ENCODE measurements at regions not wholly inside any gene's neighbourhood (a gene's known extent, or its start where the extent isn't known, plus 50 kb on each side); places are given as distances from the start of the nearest gene placed in this dataset.

GRCh38 chr20:24135781-24136180 lies 147.2 kb upstream of the GGTLC1 start:
- DNase-seq = no peak

DNA sequence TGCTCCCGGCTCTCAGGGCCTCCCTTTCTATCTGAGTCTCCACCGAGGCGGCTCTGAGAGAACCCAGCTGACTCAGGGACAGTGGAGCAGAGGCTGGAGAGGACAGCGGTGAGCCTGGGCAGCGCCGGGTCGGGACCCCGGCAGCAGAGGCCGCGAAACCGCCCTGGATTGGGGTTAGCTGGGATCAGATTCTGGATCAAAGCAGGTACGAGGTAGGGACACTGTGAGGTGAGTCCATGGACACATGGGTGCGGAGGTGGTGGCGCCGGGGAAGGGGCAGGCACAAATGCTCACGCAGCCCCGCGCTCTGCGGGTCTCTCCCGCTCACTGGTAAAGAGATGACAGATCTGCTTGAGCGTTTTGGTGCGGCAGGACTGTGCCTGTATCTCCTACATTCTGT lies 146.4 kb upstream of the GGTLC1 start:
- no peak for DNase-seq

GRCh38 chr20:24134284-24134683 lies 145.7 kb upstream of the GGTLC1 start:
- no peak for DNase-seq

DNA sequence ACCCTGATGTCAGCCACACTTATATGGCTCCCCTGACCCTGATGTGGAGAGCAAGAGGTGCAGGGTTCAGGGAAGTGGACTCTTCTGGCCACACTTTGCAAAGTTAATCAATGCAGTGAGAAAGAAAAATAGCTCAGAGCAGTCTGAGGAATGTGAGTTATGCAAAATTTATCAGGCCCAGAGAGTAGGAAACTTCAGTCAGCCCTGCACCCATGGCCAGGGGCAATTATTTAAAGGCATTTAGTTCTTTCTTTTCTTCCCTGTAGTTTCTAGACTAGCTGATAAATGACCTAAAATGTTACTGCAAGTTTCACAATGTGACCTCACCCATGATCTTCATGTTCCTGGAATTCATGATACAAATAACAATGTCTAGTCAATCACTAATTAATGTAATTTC lies 143.7 kb upstream of the GGTLC1 start:
- no peak for DNase-seq

- no peak for DNase-seq
Measured at GRCh38 chr20:24131684-24132083, 143.1 kb upstream of the GGTLC1 start.

DNA sequence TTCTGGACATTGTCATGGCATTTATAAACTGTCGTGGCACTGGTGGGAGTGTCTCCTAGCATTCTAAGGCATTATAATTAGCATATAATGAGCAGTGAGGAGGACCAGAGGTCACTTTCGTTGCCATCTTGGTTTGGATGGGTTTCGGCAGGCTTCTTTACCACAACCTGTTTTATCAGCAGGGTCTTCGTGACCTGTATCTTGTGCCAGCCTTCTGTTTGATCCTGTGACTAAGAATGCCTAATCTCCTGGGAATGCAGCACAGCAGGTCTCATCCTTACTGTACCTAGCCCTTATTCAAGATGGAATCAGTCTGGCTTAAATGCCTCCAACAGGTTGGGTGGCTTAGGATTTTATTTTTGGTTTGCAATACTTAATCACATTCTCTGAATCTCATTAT lies 142.7 kb upstream of the GGTLC1 start:
- no peak for DNase-seq

DNA sequence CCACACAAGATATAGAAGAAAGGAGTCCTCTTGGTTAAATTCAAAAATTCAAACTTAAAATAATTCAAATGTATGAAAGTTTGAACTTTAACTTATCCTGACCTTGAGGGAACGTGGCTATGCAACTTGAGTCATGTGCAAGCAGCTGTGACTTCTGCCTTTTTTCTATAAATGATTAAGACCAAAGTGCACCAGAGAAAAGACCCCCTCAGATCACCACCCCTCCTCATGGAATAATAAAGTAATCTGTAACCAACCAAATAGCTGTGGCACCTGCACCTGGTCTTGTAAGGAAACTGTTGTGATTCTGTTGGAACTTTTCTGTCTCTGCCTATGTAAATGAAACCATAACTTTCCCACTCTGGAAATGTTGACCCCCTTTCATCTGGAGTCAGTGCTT lies 141.1 kb upstream of the GGTLC1 start:
- DNase-seq = no peak

DNA sequence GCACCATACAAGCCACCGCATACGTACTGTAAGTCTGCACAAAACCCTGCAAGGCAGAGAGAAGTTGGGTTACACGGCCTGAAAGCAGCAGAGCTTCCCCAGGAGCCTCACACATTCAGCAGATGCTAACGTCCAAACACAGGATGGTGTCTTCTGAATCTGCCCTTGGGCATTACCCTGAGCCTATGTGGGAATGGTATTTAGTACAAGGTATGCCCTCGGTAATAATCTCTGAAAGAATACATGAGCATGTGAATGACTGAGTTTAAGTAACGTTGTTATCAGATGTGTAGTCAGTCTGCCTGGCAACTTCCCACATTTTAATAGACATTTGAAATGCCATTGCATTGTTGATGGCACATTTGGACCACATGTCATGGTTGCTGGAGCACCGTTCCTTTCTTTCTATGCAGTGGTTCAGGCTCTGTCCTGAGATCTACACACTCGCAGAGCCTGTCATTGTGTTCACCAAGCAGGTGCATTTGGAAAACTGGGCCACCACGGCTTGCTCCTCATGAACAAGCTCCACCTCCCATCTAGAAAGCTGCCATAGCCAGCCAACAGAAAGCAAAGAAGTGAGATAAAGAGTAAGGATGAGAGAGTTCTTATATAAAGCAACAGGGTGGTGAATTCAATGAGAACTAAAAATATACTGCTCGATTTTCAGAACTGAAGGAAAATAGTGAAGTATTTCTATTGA lies 136.5 kb upstream of the GGTLC1 start:
- no peak for DNase-seq

GRCh38 chr20:24124003-24124402 lies 135.4 kb upstream of the GGTLC1 start:
- no peak for DNase-seq

GRCh38 chr20:24118441-24119175 lies 130.0 kb upstream of the GGTLC1 start:
- no peak for DNase-seq

- no peak for DNase-seq
Measured at GRCh38 chr20:24118034-24118433, 129.5 kb upstream of the GGTLC1 start.

DNA sequence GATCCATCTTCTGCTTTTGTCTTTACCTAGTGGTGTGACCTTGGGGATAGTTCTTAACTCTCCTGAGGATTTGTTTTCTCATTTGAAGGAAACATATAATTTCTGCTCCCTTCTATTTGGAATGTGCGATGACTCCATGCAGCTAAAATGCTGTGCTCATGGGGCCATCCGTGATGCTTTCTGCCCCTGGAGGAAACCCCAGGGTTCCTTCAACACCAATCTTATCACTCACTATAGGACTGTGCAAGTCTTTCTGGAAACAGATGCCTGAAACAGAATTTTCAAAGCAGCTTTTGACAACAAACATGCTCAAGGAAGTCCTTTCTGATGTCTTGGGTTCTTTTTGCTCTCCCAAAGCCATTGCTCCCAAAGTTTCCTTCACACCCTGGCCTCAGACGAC lies 128.8 kb upstream of the GGTLC1 start:
- no peak for DNase-seq

DNA sequence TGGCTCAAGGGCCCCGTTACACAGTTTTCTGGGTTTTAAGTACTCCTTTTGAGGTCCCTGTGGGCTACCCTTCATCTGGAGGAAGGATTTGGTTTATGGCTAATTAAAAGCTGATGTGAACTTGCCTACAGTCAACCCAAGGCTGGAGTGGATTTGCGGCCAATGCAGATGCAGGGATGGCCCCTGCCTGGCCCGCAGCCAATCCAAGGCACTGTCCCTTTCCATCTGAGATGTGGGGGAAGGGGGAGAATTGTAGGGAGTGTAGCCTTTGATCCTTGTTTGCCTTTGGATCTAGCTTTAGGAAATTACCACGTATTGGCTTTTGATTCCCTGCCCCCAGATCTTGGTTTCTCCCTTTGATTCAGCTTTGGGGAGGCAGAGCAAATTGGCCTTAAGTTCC lies 128.0 kb upstream of the GGTLC1 start:
- DNase-seq = no peak

- no peak for DNase-seq
Measured at GRCh38 chr20:24112360-24112759, 123.8 kb upstream of the GGTLC1 start.

- no peak for DNase-seq
Measured at GRCh38 chr20:24111858-24112257, 123.3 kb upstream of the GGTLC1 start.

DNA sequence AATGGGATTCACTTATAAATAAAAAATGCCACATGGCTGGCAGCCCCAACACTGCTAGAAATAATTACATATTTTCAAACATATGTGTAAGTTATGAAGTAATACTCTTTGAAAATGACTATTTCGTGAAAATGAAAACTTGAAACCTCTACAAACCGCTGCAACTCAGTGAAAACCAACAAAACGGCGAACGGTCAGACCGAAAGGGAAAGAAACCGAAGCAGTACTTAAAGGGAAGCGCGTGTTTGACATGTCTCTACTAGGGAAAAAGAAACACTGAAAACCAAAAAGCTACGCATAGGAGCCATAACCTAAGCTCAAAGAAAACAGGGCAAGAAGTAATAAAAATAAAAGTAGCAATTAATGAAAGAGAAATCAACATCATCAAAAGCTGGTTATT lies 121.0 kb upstream of the GGTLC1 start:
- DNase-seq = no peak

- no peak for DNase-seq
Measured at GRCh38 chr20:24109008-24109407, 120.4 kb upstream of the GGTLC1 start.

GRCh38 chr20:24108581-24108980 lies 120.0 kb upstream of the GGTLC1 start:
- no peak for DNase-seq

- DNase-seq = no peak
Measured at GRCh38 chr20:24106801-24107445, 118.3 kb upstream of the GGTLC1 start.

- no peak for DNase-seq
Measured at GRCh38 chr20:24106150-24106800, 117.7 kb upstream of the GGTLC1 start.

GRCh38 chr20:24102749-24103333 lies 114.3 kb upstream of the GGTLC1 start:
- no peak for DNase-seq

GRCh38 chr20:24102290-24102689 lies 113.7 kb upstream of the GGTLC1 start:
- DNase-seq = no peak

GRCh38 chr20:24100370-24101011 lies 111.9 kb upstream of the GGTLC1 start:
- no peak for DNase-seq
